HEK293 (cell line): ENCODE measurements at regions not wholly inside any gene's neighbourhood (a gene's known extent, or its start where the extent isn't known, plus 50 kb on each side); places are given as distances from the start of the nearest gene placed in this dataset.

Experiments used
- CTCF ChIP-seq: fragments of 450-650 bp; formaldehyde crosslinking; IDR thresholded peaks from 2 replicates; pipeline ENCODE4 v1.5.1; 2016; ENCODE audit warnings: missing biosample characterization, missing genetic modification characterization
- TCF7L2 ChIP-seq: IDR thresholded peaks from 2 replicates; pipeline ENCODE4 v1.6.1; 2011; ENCODE audit warnings: low read depth, mild to moderate bottlenecking, inconsistent platforms, low read length, moderate library complexity, borderline replicate concordance
- YY1 ChIP-seq: fragments of 450-650 bp; formaldehyde crosslinking; IDR thresholded peaks from 2 replicates; pipeline ENCODE4 v1.5.1; 2018; ENCODE audit warnings: missing biosample characterization, missing genetic modification characterization
- ZBTB11 ChIP-seq: fragments of 450-650 bp; formaldehyde crosslinking; conservative IDR thresholded peaks from 2 replicates; pipeline ENCODE4 v1.5.1; 2016; ENCODE audit warnings: low read depth, missing biosample characterization, missing genetic modification characterization
- ZBTB26 ChIP-seq: fragments of 450-650 bp; formaldehyde crosslinking; optimal IDR thresholded peaks from 2 replicates; pipeline ENCODE3; 2016; ENCODE audit warnings: missing biosample characterization, mild to moderate bottlenecking, missing genetic modification characterization
- ZNF24 ChIP-seq: fragments of 450-650 bp; formaldehyde crosslinking; IDR thresholded peaks from 2 replicates; pipeline ENCODE4 v1.5.1; 2016; ENCODE audit warnings: missing biosample characterization, missing genetic modification characterization
- ZNF416 ChIP-seq: fragments of 450-650 bp; formaldehyde crosslinking; IDR thresholded peaks from 2 replicates; pipeline ENCODE4 v1.5.1; 2016; ENCODE audit warnings: missing biosample characterization, missing genetic modification characterization
- ZNF529 ChIP-seq: fragments of 450-650 bp; formaldehyde crosslinking; IDR thresholded peaks from 2 replicates; pipeline ENCODE4 v1.5.1; 2017; ENCODE audit warnings: missing genetic modification characterization, missing biosample characterization; ENCODE audit not compliant: insufficient replicate concordance
- ZNF544 ChIP-seq: fragments of 450-650 bp; formaldehyde crosslinking; IDR thresholded peaks from 2 replicates; pipeline ENCODE4 v1.5.0; 2017; ENCODE audit warnings: missing biosample characterization, missing genetic modification characterization
- ZNF792 ChIP-seq: fragments of 450-650 bp; formaldehyde crosslinking; IDR thresholded peaks from 2 replicates; pipeline ENCODE4 v1.5.1; 2016; ENCODE audit warnings: missing biosample characterization, missing genetic modification characterization
- ZSCAN23 ChIP-seq: fragments of 450-650 bp; formaldehyde crosslinking; IDR thresholded peaks from 2 replicates; pipeline ENCODE4 v1.5.1; 2016; ENCODE audit warnings: missing biosample characterization, missing genetic modification characterization
- ZXDB ChIP-seq: fragments of 450-650 bp; formaldehyde crosslinking; IDR thresholded peaks from 2 replicates; pipeline ENCODE4 v1.5.1; 2016; ENCODE audit warnings: missing biosample characterization, missing genetic modification characterization

DNA sequence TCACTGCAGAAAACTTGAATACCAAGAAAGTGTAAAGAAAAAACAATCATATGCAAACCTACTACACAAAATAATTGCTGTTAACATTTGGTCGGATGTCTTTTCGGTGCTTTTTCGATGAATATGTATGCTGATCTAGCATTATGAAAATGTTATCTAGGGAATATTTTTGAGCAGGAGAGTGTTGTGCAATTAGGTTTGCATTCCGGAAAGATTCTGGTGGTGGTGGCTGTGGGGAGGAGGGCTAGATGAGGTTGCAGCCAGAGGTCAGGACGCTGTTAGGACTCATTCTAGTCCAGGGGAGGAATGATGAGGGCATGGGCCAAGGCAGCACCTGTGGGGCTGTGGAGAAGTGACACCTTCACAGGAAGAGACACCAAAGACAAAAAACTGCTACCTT is 258.0 kb upstream of the ASIC2 start:
- TF ChIP-seq ZXDB (tag by site-specific recombination) (no peak), ZBTB11 (tag by site-specific recombination) (no peak), CTCF (tag by site-specific recombination) (no peak), ZNF416 (tag by site-specific recombination) (no peak), YY1 (tag by site-specific recombination) (no peak), ZBTB26 (no peak), ZNF529 (tag by site-specific recombination) (no peak), TCF7L2 (no peak), ZSCAN23 (no peak), ZNF544 (tag by site-specific recombination) (no peak), ZNF24 (tag by site-specific recombination) (no peak), ZNF792 (no peak)
